ENCODE measurements at regions not wholly inside any gene's neighbourhood (a gene's known extent, or its start where the extent isn't known, plus 50 kb on each side); places are given as distances from the start of the nearest gene placed in this dataset.

- Histone ChIP-seq H3K79me1 (ENCODE audit: low read depth in 1 of 2, low read length in 2 of 2) (no peaks in the 10 kb centered on the region), H2BK20ac (ENCODE audit: low read depth, low read length) (no peak overlapping the region), H4K91ac (ENCODE audit: insufficient read depth, low read depth, low read length) (no peak overlapping the region), H3K4me1 (ENCODE audit: control insufficient read depth, insufficient read depth, low read length) (no peaks in the 10 kb centered on the region), H3K4ac (ENCODE audit: low read depth, low read length) (no peak overlapping the region), H3K9me3 (ENCODE audit: control insufficient read depth, insufficient read depth, low read length) (peaks cover 2% of the 10 kb centered on the region; the same call in 1 of the 2 replicates), H2AFZ (replicated peaks; ENCODE audit: low read length, poor library complexity) (no peak overlapping the region), H4K8ac (ENCODE audit: low read depth in 2 of 2, low read length in 2 of 2) (no peak overlapping the region), H4K20me1 (ENCODE audit: insufficient read depth, low read length) (no peaks in the 10 kb centered on the region), H3K18ac (ENCODE audit: low read depth, low read length) (no peak overlapping the region), H3K23ac (ENCODE audit: low read depth, low read length) (no peak overlapping the region), H2BK5ac (ENCODE audit: low read depth, low read length, poor library complexity, severe bottlenecking) (no peak overlapping the region), H3K4me3 (ENCODE audit: insufficient read depth, low read depth, low read length) (no peak overlapping the region), H2BK15ac (ENCODE audit: low read depth, low read length) (no peak overlapping the region), H2BK120ac (ENCODE audit: low read depth, low read length) (no peak overlapping the region), H3K56ac (ENCODE audit: extremely low read depth, insufficient read depth, low read length) (no peak overlapping the region), H3K27ac (ENCODE audit: insufficient read depth, low read length) (no peak overlapping the region), H3K27me3 (ENCODE audit: control insufficient read depth, insufficient read depth, low read length) (no peaks in the 10 kb centered on the region), H3K4me2 (ENCODE audit: low read depth, low read length) (no peak overlapping the region), H4K5ac (ENCODE audit: low read depth, low read length) (no peak overlapping the region), H3K36me3 (ENCODE audit: control insufficient read depth, insufficient read depth, low read length) (no peaks in the 10 kb centered on the region), H3K9me1 (ENCODE audit: insufficient read depth, low read length) (no peaks in the 10 kb centered on the region), H3K14ac (replicated peaks; ENCODE audit: low read depth, low read length) (no peak overlapping the region), H2AK5ac (ENCODE audit: low read depth, low read length) (no peak overlapping the region), H2AK9ac (replicated peaks; ENCODE audit: low read depth, low read length, poor library complexity) (no peak overlapping the region), H3K9ac (ENCODE audit: low read depth, low read length) (no peak overlapping the region)
- dilution Hi-C loops (cut with HindIII; ENCODE audit: low sequenced_read_pairs, unreplicated experiment): no loop called here
- TF ChIP-seq MAZ (IDR thresholded peaks at IDR 0.05; ENCODE audit: borderline replicate concordance, low read depth, low read length) (no peak), ELK1 (IDR thresholded peaks at IDR 0.05; ENCODE audit: borderline replicate concordance, low read depth, low read length) (no peak), MXI1 (IDR thresholded peaks at IDR 0.05; ENCODE audit: borderline replicate concordance, low read depth, low read length) (no peak), FOS (IDR thresholded peaks at IDR 0.05; ENCODE audit: low read depth, low read length) (no peak), SMC3 (IDR thresholded peaks at IDR 0.05; ENCODE audit: low read depth, low read length) (no peak), USF2 (IDR thresholded peaks at IDR 0.05; ENCODE audit: low read depth, low read length) (no peak)
- ChIA-PET POLR2A (ENCODE audit: unreplicated experiment) (no interaction called here), CTCF (no interaction called here)
- BruUV-seq (replicated peaks): no TSS peak
- intact Hi-C loops (cut with micrococcal nuclease): loop anchor here (2.0 kb wide), 1 partner anchor 57 kb away; no protein-coding TSS in a partner anchor
- in situ Hi-C loops (cut with MboI; ENCODE audit: low sequenced_read_pairs): no loop called here
- DNase-seq (no peak), ATAC-seq (ENCODE audit: low read depth) (no peak)
- WGBS, 2 experiments (ENCODE audit: extremely low coverage in 2 of 2, insufficient read length in 1 of 2): no CpG with 5 or more reads among the region's 1 CpG
Measured at GRCh38 chrX:143340190-143340589, 177.1 kb downstream of the SPANXN3 start.

Measured in IMR-90 (cell line).